Left ventricle myocardium inferior (tissue), 1 donor: ENCODE measurements at regions not wholly inside any gene's neighbourhood (a gene's known extent, or its start where the extent isn't known, plus 50 kb on each side); places are given as distances from the start of the nearest gene placed in this dataset.

ENCODE experiments used
- DNase-seq: peaks from one replicate; pipeline ENCODE4 v3.0.0-alpha.2; 2020
- H3K27ac ChIP-seq: fragments of 200-600 bp; replicated peaks from 2 replicates; pipeline ENCODE4 v1.8.0; 2021
- H3K27me3 ChIP-seq: fragments of 200-600 bp; 2 replicates; pipeline ENCODE4 v1.8.0; 2021; ENCODE audit warnings: low read depth
- H3K36me3 ChIP-seq: fragments of 200-600 bp; 2 replicates; pipeline ENCODE4 v1.8.0; 2021
- H3K4me1 ChIP-seq: fragments of 200-600 bp; 2 replicates; pipeline ENCODE4 v1.8.0; 2021
- H3K4me3 ChIP-seq: fragments of 200-600 bp; 2 replicates; pipeline ENCODE4 v1.8.0; 2021; ENCODE audit warnings: mild to moderate bottlenecking, moderate library complexity
- H3K9me3 ChIP-seq: fragments of 200-600 bp; replicated peaks from 2 replicates; pipeline ENCODE4 v1.8.0; 2021
- CTCF ChIP-seq: fragments of 200-600 bp; IDR thresholded peaks from 2 replicates; pipeline ENCODE4 v1.8.0; 2021; ENCODE audit warnings: antibody characterized with exemption, mild to moderate bottlenecking, borderline replicate concordance
- intact Hi-C: fragments of 100-400 bp; cut with micrococcal nuclease; formaldehyde crosslinking; loops from one replicate; pipeline ENCODE4 v1.11.0; 2022
- donor health status: DM: no; HTN: yes; CAD: no; lungs with severe emphysema.

GRCh38 chr6:130682066-130682465 lies 145.1 kb upstream of the SMLR1 start:
- Histone ChIP-seq H3K27ac (no peak overlapping the region), H3K27me3 (no peaks in the 10 kb centered on the region), H3K4me1 (no peaks in the 10 kb centered on the region), H3K4me3 (no peak overlapping the region), H3K36me3 (no peaks in the 10 kb centered on the region), H3K9me3 (peaks cover 15% of the 10 kb centered on the region)
- no peak for DNase-seq
- intact Hi-C loops = no loop called here
- TF ChIP-seq CTCF = no peak

GRCh38 chr6:130683761-130684517 lies 143.3 kb upstream of the SMLR1 start:
- no peaks in the 10 kb centered on the region for H3K9me3 ChIP-seq
- no peak overlapping the region for H3K27ac ChIP-seq
- H3K4me1 ChIP-seq = no peaks in the 10 kb centered on the region
- no peaks in the 10 kb centered on the region for H3K27me3 ChIP-seq
- intact Hi-C loops = no loop called here
- no peaks in the 10 kb centered on the region for H3K36me3 ChIP-seq
- H3K4me3 ChIP-seq = no peak overlapping the region
- no peak for DNase-seq
- TF ChIP-seq CTCF = no peak

- H3K27me3 ChIP-seq = no peaks in the 10 kb centered on the region
- DNase-seq = no peak
- no peak overlapping the region for H3K4me3 ChIP-seq
- no peak for TF ChIP-seq CTCF
- intact Hi-C loops = no loop called here
- no peak overlapping the region for H3K27ac ChIP-seq
- no peaks in the 10 kb centered on the region for H3K9me3 ChIP-seq
- no peaks in the 10 kb centered on the region for H3K4me1 ChIP-seq
- no peaks in the 10 kb centered on the region for H3K36me3 ChIP-seq
Measured at GRCh38 chr6:130692659-130693058, 134.5 kb upstream of the SMLR1 start.

- Histone ChIP-seq H3K27ac (no peak overlapping the region), H3K36me3 (no peaks in the 10 kb centered on the region), H3K9me3 (no peaks in the 10 kb centered on the region), H3K27me3 (no peaks in the 10 kb centered on the region), H3K4me3 (no peak overlapping the region), H3K4me1 (no peaks in the 10 kb centered on the region)
- intact Hi-C loops = no loop called here
- no peak for TF ChIP-seq CTCF
- no peak for DNase-seq
Measured at GRCh38 chr6:130693944-130694343, 133.3 kb upstream of the SMLR1 start.

- H3K27me3 ChIP-seq = no peaks in the 10 kb centered on the region
- no peaks in the 10 kb centered on the region for H3K36me3 ChIP-seq
- no peaks in the 10 kb centered on the region for H3K9me3 ChIP-seq
- no peaks in the 10 kb centered on the region for H3K4me1 ChIP-seq
- DNase-seq = no peak
- intact Hi-C loops = loop anchor here (5.0 kb wide), 1 partner anchor 372 kb away; no protein-coding TSS in a partner anchor
- no peak overlapping the region for H3K4me3 ChIP-seq
- TF ChIP-seq CTCF = no peak
- H3K27ac ChIP-seq = no peak overlapping the region
Measured at GRCh38 chr6:130694606-130695005, 132.6 kb upstream of the SMLR1 start.
